IPS-NIHi11 (cell line): ENCODE measurements at regions not wholly inside any gene's neighbourhood (a gene's known extent, or its start where the extent isn't known, plus 50 kb on each side); places are given as distances from the start of the nearest gene placed in this dataset.

Experiments
- DNase-seq: peaks from one replicate; pipeline ENCODE4 v3.0.0; 2012; ENCODE audit warnings: mixed read lengths, low spot score

DNA sequence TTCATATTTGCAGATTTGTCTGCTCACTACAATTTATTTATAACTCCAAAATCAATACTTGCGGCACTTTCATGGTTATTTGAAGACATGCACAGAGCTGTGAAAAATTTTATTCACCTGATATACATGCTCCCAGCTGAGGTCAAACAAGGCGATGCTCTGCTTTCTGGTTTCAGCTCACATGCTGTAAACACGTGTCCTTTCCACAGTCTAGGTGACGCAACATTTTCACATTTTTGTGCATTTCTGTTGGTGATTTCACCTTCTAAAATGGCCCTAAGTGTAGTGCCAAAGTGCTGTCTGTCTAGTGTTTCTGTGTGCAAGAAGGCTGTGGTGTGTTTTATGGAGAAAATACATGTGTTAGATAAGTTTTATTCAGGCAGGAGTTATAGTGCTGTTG, 650.5 kb downstream of the RNF144B start:
- no peak for DNase-seq

GRCh38 chr6:19039287-19039686, 652.1 kb downstream of the RNF144B start:
- DNase-seq, result no peak

DNA sequence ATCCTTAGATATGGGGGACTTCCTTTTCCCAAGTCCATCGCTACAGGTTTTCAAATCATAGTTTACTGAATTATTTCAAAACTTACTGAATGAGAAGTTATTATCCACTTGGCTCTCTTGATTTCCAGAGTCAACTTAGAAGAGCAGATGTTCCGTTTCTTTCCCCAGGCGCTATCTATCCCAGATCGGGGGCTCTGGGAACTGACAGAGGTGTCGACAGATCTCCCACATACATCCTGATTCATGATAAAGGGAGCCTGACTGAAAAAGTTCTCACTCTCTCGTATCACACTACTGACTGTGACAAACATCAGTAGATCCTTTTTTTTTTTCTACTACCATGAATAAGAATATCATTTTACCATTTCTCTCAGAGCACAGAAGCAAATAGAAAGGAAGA, 654.8 kb downstream of the RNF144B start:
- no peak for DNase-seq

DNA sequence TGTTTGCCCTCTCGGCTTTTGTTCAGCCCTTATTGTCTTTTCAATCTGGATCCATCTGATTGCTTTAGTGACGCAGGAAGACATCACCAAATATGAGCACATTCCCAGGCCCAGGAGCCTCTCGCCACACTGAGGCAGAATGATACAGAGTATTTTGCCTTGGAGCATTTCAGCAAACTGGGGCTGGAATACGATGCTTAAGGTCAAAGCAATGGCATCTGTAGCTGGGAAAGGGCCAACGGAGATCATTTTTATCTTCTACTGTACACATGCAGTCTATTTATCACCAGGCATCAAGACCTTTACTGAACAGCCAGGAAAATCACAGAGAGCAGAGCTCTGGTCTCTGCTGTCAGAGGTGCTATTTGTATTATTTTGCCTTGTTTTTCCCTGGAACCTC, 655.3 kb downstream of the RNF144B start:
- no peak for DNase-seq

- no peak for DNase-seq
Measured at GRCh38 chr6:19050765-19051164, 663.6 kb downstream of the RNF144B start.

DNA sequence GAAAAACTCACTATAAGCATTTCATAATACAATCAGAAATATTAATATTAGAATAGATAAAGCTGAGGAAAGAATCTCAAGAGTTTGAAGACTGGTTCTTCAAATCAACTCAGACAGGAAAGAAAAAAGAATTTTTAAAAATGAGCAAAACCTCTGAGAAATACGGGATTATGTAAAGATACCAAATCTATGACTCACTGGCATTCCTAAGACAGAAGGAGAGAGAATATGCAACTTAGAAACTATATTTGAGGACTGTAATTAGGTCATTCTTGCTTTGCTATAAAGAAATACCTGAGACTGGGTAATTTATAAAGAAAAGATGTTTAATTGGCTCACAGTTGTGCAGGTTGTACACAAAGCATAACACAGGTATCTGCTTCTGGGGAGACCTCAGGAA, 665.1 kb downstream of the RNF144B start:
- DNase-seq, result no peak

- DNase-seq, result no peak
Measured at GRCh38 chr6:19059102-19059501, 672.0 kb downstream of the RNF144B start.

DNA sequence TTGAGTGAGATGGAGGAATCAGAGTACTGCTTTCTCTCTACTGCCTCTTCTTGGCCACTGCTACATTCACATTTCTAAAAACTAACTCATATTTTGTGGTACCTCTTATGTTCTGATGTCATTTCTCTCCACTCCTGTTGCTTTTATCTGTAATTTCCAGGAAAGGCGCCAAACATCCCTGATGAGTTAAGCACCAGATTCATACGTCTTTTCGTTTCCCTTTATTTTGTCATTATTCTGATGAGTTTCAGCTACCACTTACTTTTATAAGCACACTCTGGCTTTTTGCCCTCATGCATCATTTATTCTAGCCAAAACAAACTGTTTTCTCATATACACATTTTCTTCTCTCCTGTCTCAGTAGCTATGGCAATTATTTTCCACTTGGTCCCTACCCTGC, 680.0 kb downstream of the RNF144B start:
- DNase-seq, result no peak

DNA sequence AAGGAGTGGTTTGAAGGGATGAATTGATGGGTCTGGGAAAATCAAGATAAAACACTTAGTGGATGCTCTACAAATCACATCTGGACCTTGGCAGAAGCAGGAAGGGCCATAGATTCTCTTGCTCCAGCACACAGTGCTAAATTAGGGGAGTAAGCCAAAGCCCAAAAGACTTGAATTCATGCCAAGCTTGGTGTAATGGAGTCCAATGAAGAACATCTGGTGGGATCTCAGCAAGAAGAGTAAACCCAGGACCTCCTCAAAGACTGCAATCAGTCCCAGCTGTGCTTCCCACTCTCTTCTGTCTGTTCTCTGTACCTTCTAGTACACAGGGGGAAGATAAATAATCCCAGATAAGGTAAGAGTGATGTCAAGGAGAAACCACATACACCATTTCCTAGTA, 683.4 kb downstream of the RNF144B start:
- DNase-seq, result no peak

GRCh38 chr6:19083801-19084200, 696.7 kb downstream of the RNF144B start:
- no peak for DNase-seq

DNA sequence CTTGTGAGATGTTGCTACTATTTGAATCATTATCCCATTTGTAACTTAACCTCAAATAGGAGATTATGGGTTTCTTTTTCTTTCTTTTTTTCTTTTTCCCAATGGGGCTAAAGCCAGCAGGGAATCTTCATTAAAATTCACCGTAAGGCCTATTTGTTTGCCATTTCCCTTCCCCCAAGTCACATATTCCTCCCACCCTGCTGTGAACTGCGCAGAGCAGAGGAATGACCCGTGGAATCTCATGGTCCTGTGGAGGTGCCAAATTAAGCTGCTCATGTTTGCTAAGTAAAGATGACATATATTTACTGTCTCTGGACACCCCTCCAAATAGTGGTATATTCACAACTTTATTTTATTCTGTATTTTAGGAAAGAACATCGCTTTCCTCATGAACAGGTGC, 699.3 kb downstream of the RNF144B start:
- no peak for DNase-seq

GRCh38 chr6:19087296-19087695, 700.1 kb downstream of the RNF144B start:
- DNase-seq, result no peak

DNA sequence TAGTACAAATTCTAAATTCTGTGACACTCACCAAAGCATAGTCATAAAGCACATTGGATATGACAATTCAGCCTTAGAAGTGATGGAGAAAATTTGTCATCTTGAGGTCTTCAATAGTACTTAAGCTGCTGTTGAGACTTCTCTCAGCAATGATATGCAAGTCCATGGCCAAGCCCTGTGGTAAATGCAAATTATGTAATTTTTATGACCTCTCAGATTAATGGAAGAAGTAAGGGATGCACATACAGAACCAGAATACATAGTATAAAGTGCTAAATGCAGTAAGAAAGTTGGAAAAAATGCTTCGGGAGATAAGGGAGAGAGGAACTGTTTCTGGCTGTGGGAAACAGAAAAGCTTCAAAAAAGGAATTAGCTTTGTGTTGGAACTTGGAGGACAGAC, 700.7 kb downstream of the RNF144B start:
- no peak for DNase-seq

DNA sequence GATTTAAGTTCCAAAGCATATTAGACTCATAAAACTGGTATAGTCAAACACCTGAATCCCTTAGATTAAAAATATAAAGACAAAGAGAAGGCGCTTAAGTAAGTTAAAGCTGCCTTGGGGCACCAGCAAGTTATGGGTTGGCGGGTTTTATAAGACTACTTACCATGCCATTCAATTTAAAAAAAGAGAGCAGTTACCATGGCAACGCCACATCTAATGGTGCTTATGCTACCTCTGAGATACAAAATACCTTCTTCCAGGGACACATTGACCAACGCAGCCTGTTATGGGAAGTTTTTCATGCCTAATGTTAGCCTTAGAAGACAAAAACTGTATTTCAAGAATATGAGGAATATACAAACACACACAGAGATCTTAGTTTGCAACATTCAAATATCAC, 713.6 kb downstream of the RNF144B start:
- no peak for DNase-seq

GRCh38 chr6:19102936-19103335, 715.8 kb downstream of the RNF144B start:
- DNase-seq, result no peak

- no peak for DNase-seq
Measured at GRCh38 chr6:19107468-19107867, 720.3 kb downstream of the RNF144B start.

GRCh38 chr6:19121521-19121920, 715.6 kb upstream of the ID4 start:
- DNase-seq, result no peak

- DNase-seq, result no peak
Measured at GRCh38 chr6:19127081-19127480, 710.1 kb upstream of the ID4 start.

GRCh38 chr6:19128701-19129100, 708.5 kb upstream of the ID4 start:
- no peak for DNase-seq

DNA sequence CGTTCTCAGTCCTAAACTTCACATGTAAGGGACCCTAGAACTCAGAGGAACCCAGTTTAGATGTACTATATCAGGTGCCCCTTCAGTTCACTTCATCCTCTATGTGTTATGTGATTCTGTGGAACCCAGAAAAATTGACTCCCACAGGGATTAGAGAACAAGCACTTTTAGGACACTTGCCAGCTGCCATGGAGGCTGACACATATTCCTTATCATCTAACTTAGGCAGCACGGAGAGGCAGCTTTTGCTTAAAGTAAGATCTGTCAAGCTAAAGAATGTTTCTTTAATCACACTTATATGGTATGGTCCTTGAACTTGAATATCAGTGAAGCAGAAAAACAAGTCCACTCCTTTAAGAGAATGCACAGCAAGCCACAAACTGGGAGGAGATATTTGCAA, 701.5 kb upstream of the ID4 start:
- no peak for DNase-seq

DNA sequence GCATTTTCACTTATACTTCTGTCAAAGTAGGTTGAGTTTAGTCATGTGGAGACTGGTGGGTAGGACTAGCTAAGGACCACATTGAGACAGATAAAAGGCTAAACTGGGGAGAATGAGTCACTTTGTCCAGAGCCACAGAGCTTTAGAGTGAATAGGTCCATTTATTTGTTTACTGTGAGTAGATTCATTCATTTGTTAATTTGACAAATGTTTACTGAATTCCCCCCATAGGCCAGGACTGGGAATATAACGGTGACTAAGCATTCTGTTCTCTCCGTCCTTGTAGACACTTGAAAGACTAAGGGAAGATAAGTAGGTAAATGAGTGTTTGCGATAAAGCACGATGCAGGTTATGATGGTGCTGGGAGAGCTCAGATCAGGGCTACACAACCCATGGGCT, 699.7 kb upstream of the ID4 start:
- no peak for DNase-seq

DNA sequence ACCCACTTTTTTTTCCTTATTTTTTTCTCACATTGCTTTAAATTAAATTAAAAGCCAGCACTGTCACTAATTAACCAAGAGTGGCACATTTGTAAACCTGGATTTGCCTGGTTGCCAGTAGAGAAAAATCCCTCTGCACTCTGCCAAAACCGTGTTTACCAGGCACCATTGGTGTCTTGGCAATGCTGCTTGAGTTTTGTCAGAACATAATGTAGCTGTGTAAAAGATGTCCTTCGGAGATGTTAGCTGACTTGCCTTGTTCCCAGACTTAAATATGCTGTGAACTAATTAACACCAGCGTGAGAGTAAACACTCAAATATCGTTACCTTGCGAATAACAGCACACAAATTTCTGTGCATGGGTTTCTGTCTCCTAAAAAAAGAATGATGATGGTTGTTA, 694.9 kb upstream of the ID4 start:
- no peak for DNase-seq

GRCh38 chr6:19150307-19150706, 686.9 kb upstream of the ID4 start:
- DNase-seq, result no peak

GRCh38 chr6:19153270-19153980, 683.7 kb upstream of the ID4 start:
- DNase-seq, result no peak

DNA sequence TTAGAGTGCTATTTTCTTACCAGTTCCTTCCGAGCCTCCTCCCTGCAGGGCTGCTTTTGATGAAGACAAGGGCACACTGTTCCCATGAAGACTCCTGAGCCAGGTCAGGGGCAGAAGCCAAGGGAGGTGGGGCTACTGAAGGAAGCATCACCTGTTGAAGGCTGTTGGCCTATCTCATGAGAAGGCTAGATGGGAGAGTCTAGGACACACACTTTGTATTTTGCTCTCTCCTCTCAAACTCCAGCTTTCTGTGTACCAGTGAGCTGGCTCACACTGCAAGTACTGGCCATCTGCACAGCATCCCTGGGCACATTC, 683.2 kb upstream of the ID4 start:
- no peak for DNase-seq
